ENCODE measurements at regions not wholly inside any gene's neighbourhood (a gene's known extent, or its start where the extent isn't known, plus 50 kb on each side); places are given as distances from the start of the nearest gene placed in this dataset.

GRCh38 chr2:111676291-111676822, 207.6 kb downstream of the ANAPC1 start:
- DNase-seq, result no peak

GRCh38 chr2:111678161-111678560, 205.8 kb downstream of the ANAPC1 start:
- DNase-seq, result no peak

GRCh38 chr2:111678651-111679050, 205.3 kb downstream of the ANAPC1 start:
- no peak for DNase-seq

DNA sequence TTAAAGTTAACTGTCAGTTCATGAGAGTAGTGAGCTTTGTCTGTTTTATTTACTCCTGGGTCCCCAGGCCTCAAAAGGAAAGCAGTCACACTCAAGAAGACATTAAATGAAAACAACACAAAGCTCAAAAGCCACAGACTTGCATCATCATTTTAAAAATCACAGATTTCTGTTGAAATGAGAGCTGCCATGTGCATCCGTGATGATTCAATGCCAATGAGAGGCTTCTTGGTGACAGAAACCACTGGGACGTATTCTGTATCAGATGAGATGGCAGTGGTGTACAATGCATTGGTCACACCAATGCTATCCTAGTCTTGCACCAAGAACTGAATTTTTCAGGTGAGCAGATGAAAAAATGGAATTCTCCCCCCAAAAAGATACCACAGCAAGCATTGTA, 204.8 kb downstream of the ANAPC1 start:
- no peak for DNase-seq

DNA sequence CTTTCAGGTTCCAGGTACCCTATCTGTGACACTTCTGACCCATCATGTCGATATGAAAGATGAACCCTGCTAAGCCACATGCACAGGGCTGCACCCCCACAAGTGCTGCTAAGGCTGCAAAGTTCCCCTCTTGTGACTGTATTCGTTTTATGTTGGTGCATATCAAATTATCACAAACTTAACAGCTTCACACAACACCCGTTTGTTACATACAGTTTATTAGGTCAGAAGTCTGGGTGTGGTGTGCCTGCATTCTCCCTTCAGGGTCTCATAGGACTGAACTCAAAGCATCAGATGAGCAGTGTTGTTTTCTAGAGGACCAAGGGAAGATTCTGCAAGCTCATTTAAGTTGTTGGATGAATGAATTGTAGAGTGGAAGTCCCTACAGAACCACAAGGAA, 199.4 kb downstream of the ANAPC1 start:
- no peak for DNase-seq

DNA sequence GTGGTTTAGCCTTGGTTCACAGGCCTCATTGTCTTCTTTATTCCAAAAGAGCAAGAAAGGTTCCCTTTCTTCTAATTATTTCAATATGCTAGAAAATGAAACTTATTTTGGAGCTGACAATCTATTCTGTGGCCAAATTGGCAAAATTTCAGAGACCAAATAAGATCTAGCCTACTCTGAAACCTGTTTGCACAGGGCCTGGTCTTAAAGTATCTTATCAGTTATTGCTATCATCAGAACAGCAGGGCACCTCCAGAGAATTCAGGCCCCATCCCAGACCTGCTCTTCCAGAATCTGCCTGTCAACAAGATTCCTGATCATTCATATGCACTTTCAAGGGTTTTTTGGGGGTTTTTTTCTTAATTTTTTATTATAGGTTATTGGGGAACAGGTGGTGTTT, 198.7 kb downstream of the ANAPC1 start:
- DNase-seq, result no peak

GRCh38 chr2:111686994-111687393, 197.0 kb downstream of the ANAPC1 start:
- no peak for DNase-seq

DNA sequence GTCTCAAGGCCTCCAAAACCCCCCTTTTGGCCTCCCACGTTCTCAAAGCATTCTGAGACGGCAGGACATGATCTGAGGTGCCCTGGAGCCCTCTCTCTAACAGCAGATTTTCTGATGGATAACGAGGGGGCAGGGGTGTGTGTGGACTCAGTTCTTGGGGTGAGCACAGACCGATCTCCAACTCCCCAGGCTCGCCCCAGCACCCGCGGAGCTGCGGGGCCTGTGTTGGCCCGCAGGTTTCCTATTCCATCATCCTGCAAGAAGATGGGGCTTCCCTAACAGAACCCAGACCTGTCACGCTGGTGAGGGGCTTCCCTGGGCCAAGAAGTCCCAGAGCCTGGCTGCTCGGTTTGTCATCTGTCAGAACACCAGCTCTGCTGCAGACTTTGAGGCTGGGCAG, 196.1 kb downstream of the ANAPC1 start:
- DNase-seq, result no peak

DNA sequence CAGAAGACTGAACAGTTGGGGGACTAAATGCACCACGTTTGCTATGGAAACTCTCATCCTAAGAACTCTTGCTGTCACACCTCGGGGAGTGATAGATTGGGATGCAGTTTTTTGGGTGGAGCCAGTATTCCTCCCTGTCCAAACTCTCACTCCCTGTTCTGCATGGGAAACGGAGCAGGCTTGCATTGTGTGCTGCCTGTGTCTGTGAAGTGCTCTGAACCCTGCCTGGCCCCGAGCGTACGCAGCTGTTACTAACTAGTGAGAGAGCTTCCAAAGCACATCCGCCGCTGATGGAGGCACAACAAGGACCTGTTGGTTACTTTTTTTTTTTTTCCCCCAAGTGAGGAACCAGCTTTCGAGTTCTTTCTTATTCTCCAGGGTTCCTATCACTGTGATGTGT, 195.5 kb downstream of the ANAPC1 start:
- DNase-seq, result no peak

- DNase-seq, result no peak
These were observed 194.8 kb downstream of the ANAPC1 start for GRCh38 chr2:111689174-111689573.

- DNase-seq, result no peak
These were observed 194.1 kb downstream of the ANAPC1 start for GRCh38 chr2:111689941-111690340.

DNA sequence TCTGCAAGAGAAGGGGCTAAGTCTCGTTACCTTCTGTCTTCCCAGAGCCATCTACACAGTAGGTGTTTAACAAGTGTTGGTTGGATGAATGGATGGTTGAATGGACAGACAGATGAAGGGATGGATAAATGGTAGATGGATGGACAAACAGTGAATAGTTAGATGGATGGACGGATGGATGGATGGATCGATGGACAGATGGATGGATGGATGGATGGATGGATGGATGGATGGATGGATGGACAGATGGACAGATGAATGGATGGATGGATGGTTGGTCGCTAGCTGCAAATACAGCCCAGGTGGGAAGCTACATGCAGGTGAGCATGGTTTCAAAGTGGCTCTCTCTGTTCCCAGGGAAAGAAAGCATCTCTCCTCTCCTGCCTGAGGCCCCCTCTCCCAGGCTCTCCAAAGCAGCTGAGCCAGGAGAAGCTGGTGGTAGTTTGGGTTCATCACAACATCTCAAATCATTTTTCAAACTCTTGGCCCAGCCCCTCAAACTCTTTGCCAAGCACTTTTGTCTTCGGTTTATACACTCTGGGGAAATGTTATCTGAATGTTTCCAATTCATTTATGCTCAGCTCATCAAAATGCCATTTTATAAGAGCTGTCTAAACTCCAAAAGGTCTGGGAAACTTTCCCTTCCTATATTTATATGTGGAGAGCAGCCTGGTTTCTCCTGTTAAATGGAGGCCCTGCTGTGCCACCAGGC, 192.7 kb downstream of the ANAPC1 start:
- DNase-seq, result no peak

GRCh38 chr2:111692311-111692710, 191.7 kb downstream of the ANAPC1 start:
- DNase-seq, result no peak

GRCh38 chr2:111694700-111695101, 189.3 kb downstream of the ANAPC1 start:
- DNase-seq, result no peak

DNA sequence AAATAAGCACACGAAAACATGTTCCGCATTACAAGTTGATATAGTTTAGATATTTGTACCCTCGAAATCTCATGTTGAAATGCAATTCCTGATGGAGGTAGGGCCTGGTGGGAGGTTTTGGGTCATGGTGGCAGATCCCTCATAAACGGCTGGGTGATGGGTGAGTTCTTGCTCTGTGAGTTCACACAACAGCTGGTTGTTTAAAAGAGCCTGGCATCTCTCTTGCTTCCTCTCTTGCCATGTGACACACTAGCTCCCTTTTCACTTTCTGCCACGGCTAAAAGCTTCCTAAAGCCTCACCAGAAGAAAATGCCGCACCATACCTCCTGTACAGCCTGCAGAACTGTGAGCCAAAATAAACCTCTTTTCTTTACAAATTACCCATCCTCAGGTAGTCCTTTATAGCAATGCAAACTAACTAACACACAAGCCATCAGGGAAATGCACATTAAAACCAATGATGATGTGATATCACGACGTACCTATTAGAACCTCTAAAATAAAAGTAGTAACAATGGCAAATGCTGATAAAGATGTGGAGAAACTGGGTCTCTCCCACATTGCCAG, 188.5 kb downstream of the ANAPC1 start:
- DNase-seq, result no peak

GRCh38 chr2:111696226-111696625, 187.8 kb downstream of the ANAPC1 start:
- DNase-seq, result no peak

DNA sequence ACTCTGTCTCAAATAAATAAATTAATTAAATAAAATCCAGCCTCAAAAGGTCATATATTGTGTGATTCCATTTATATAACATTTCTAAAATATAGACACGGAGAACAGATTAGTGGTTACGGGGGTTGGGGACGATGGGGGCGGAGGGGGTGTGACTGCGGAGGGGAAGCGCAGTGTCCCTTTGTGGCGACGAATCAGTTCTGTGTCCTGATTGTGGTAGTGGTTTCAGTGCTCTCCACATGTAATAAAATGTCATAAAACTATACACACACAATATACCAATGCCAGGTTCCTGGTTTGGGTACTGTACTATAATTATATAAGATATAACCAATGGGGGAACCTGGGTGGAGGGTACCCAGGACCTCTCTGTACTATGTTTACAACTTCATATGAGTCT, 186.4 kb downstream of the ANAPC1 start:
- DNase-seq, result no peak

DNA sequence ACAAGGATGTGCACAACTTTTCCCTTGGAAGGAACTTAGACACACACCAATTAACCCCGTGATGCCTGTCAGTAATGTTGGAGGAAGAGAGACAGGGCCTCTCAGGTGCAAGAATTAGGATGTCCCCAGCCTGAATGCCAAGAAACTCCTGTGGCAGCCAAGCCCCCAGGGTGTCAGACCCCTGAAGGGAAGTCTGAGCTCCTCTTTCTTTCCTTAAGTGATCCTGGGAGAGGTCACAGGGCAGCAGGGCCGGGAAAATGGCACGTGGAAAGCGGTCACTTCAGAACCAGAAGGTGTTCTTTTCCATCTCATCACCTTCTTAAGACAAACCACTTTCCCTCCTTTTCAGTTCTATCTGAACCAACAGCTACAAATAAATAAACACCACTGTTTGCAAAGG, 185.9 kb downstream of the ANAPC1 start:
- DNase-seq, result no peak

GRCh38 chr2:111698743-111699554, 185.0 kb downstream of the ANAPC1 start:
- DNase-seq, result peak; percentile 71 to 87

- no peak for DNase-seq
These were observed 182.7 kb downstream of the ANAPC1 start for GRCh38 chr2:111701266-111701665.

DNA sequence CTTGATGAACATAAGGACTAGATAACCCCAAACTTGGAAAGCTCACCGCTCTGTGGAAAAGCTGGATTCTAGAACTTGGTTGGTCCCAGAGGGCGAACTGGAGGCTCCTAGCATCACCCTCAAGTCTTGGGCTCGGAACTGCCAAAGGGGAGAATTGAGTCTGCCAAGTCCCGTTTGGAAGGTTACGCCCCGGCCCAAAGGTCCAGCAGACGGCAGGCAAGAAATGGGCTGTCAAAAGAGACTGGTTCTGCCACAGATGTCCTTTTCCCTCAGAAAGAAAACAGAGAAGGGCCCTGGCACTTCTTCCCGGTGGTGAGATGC, 182.2 kb downstream of the ANAPC1 start:
- no peak for DNase-seq

- peak; percentile 43 to 59 for DNase-seq
These were observed 181.7 kb downstream of the ANAPC1 start for GRCh38 chr2:111702119-111702803.

DNA sequence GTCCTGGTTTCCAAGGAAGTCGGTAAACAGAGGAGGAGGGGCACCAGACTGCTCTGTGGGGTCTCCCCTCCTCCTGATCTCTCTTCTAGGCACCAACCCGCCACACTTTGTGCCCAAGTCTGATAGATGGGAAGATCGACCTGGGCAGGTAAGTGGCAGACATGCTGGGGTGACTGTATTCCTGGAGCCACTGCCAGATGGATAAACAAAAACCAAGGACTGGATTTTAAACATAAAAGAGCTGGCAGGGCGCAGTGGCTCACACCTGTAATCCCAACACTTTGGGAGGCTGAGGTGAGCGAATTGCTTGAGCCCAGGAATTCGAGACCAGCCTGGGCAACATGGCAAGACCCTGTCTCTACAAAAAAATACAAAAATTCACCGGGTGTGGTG, 181.2 kb downstream of the ANAPC1 start:
- no peak for DNase-seq

Data from NCI-H524 (cell line).